ENCODE measurements at regions not wholly inside any gene's neighbourhood (a gene's known extent, or its start where the extent isn't known, plus 50 kb on each side); places are given as distances from the start of the nearest gene placed in this dataset.

GRCh38 chr7:41039981-41040380 lies 662.9 kb downstream of the INHBA start:
- H3K27me3 Mint-ChIP-seq (ENCODE audit: low read depth), result no peaks in the 10 kb centered on the region

GRCh38 chr7:41039386-41039953 lies 663.4 kb downstream of the INHBA start:
- Mint-ChIP-seq H3K27ac (ENCODE audit: unreplicated experiment) (no peak overlapping the region), H3K27me3 (ENCODE audit: low read depth) (no peaks in the 10 kb centered on the region), H3K4me3 (ENCODE audit: unreplicated experiment) (no peak overlapping the region), H3K36me3 (ENCODE audit: low read depth) (peaks cover 5% of the 10 kb centered on the region), H3K4me1 (ENCODE audit: low read depth) (peaks cover 17% of the 10 kb centered on the region), H3K9me3 (ENCODE audit: low read depth) (peaks cover 5% of the 10 kb centered on the region)
- DNase-seq (ENCODE audit: low spot score), result no peak
- no peak for TF ChIP-seq CTCF (IDR thresholded peaks at IDR 0.05)

More at GRCh38 chr7:41039981-41040380, 662.9 kb downstream of the INHBA start:
- peaks cover 5% of the 10 kb centered on the region for H3K9me3 Mint-ChIP-seq (ENCODE audit: low read depth)
- peaks cover 7% of the 10 kb centered on the region for H3K36me3 Mint-ChIP-seq (ENCODE audit: low read depth)
- no peak overlapping the region for H3K27ac Mint-ChIP-seq (ENCODE audit: unreplicated experiment)
- no peak overlapping the region for H3K4me3 Mint-ChIP-seq (ENCODE audit: unreplicated experiment)
- no peak for DNase-seq (ENCODE audit: low spot score)
- TF ChIP-seq CTCF (IDR thresholded peaks at IDR 0.05), result no peak
- peaks cover 17% of the 10 kb centered on the region for H3K4me1 Mint-ChIP-seq (ENCODE audit: low read depth)

GRCh38 chr7:41038211-41038610 lies 664.7 kb downstream of the INHBA start:
- no peak for DNase-seq (ENCODE audit: low spot score)
- no peak for TF ChIP-seq CTCF (IDR thresholded peaks at IDR 0.05)
- Mint-ChIP-seq H3K9me3 (ENCODE audit: low read depth) (peaks cover 2% of the 10 kb centered on the region), H3K27ac (ENCODE audit: unreplicated experiment) (no peak overlapping the region), H3K4me3 (ENCODE audit: unreplicated experiment) (no peak overlapping the region), H3K36me3 (ENCODE audit: low read depth) (peaks cover 3% of the 10 kb centered on the region), H3K27me3 (ENCODE audit: low read depth) (no peaks in the 10 kb centered on the region), H3K4me1 (ENCODE audit: low read depth) (peaks cover 19% of the 10 kb centered on the region)

- Mint-ChIP-seq H3K27ac (ENCODE audit: unreplicated experiment) (no peak overlapping the region), H3K9me3 (ENCODE audit: low read depth) (no peaks in the 10 kb centered on the region), H3K36me3 (ENCODE audit: low read depth) (peaks cover 4% of the 10 kb centered on the region), H3K4me1 (ENCODE audit: low read depth) (peaks cover 20% of the 10 kb centered on the region), H3K27me3 (ENCODE audit: low read depth) (no peaks in the 10 kb centered on the region), H3K4me3 (ENCODE audit: unreplicated experiment) (no peak overlapping the region)
- TF ChIP-seq CTCF (IDR thresholded peaks at IDR 0.05), result no peak
- DNase-seq (ENCODE audit: low spot score), result no peak
Measured at GRCh38 chr7:41037691-41038090, 665.2 kb downstream of the INHBA start.

GRCh38 chr7:41035794-41036193 lies 667.1 kb downstream of the INHBA start:
- H3K4me3 Mint-ChIP-seq (ENCODE audit: unreplicated experiment), result no peak overlapping the region
- no peak for TF ChIP-seq CTCF (IDR thresholded peaks at IDR 0.05)
- peaks cover 20% of the 10 kb centered on the region for H3K4me1 Mint-ChIP-seq (ENCODE audit: low read depth)
- H3K9me3 Mint-ChIP-seq (ENCODE audit: low read depth), result no peaks in the 10 kb centered on the region
- peaks cover 2% of the 10 kb centered on the region for H3K36me3 Mint-ChIP-seq (ENCODE audit: low read depth)
- H3K27me3 Mint-ChIP-seq (ENCODE audit: low read depth), result no peaks in the 10 kb centered on the region
- H3K27ac Mint-ChIP-seq (ENCODE audit: unreplicated experiment), result no peak overlapping the region
- no peak for DNase-seq (ENCODE audit: low spot score)
